ENCODE measurements at regions not wholly inside any gene's neighbourhood (a gene's known extent, or its start where the extent isn't known, plus 50 kb on each side); places are given as distances from the start of the nearest gene placed in this dataset.
A peak's percentile ranks its signal among the peaks of the same experiment; 100 is the strongest.

DNA sequence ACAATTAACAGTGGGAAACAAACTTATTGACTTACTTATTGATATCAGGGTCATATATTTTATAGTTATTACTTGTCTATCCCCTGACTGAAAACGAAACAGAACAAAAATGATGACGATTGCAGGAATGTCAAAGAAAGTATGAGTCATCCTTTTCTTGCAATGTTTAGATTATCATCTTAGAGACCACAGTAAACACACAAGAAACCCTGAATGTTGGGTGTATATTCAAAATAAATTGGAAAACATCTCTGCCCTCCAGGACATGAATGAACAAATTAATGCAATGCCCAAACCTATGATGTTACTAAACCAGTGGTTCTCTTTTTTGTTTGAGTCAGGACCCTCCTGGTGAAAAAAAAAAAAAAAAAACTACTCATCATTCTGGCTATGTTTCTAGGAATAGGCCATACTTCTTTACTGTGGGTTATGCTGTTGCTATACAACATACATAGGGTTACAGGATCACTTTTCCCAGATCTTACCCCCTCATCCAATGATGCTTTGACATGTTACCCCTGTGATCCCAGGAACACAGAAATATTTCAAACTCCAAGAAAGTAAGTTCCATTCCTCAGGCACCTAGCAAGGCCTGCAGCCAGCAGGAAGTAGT, 623.4 kb upstream of the IGFBP3 start:
- intact Hi-C loops (cut with micrococcal nuclease): loop anchor here (2.0 to 10.0 kb wide), 2 partner anchors 106 to 210 kb away; no protein-coding TSS in a partner anchor
- Histone ChIP-seq H2AFZ (ENCODE audit: low read depth, low read length, poor library complexity, severe bottlenecking) (peak overlapping the region; percentile 57), H3K4me3 (replicated peaks in 1 of 2; ENCODE audit: low read depth in 1 of 2, low read length in 2 of 2) (no peak overlapping the region), H3K27me3 (ENCODE audit: insufficient read depth, low read length) (no peaks in the 10 kb centered on the region), H3K9me2 (ENCODE audit: insufficient read depth) (no peaks in the 10 kb centered on the region), H4K20me1 (ENCODE audit: insufficient read depth) (no peaks in the 10 kb centered on the region), H3K9ac (ENCODE audit: low read length) (peak overlapping the region; percentile 27), H3K4me1 (ENCODE audit: control insufficient read depth in 1 of 2, insufficient read depth in 2 of 2, low read length in 2 of 2) (peaks cover 28 to 36% of the 10 kb centered on the region in 2 experiments), H3K4me2 (ENCODE audit: low read length) (peak overlapping the region; percentile 59), H3K9me3 (ENCODE audit: control insufficient read depth in 1 of 2, insufficient read depth in 1 of 2, low read depth in 1 of 2, low read length in 2 of 2) (no peaks in the 10 kb centered on the region), H3K27ac (ENCODE audit: low read depth, low read length) (peak overlapping the region; percentile 18; the same call in 1 of the 2 replicates), H3K36me3 (ENCODE audit: control insufficient read depth in 1 of 2, insufficient read depth in 2 of 2, low read length in 2 of 2) (no peaks in the 10 kb centered on the region), H3K79me2 (ENCODE audit: insufficient read depth, low read length) (no peaks in the 10 kb centered on the region)
- ATAC-seq (peak; percentile 55), DNase-seq (ENCODE audit: low read depth, low spot score) (peak; percentile 48)
- RAD21 ChIA-PET (ENCODE audit: low non-redundant PET in 1 of 2, low total read pairs in 2 of 2, uncharacterized antibody in 2 of 2, unreplicated experiment in 2 of 2): no interaction called here
- POLR2A ChIA-PET: no interaction called here
- CTCF ChIA-PET: no interaction called here
- BruUV-seq (replicated peaks): no TSS peak
- TF ChIP-seq POLR2A (IDR thresholded peaks at IDR 0.05; ENCODE audit: borderline replicate concordance, extremely low read depth, insufficient read depth, insufficient read length): no peak
- TF ChIP-seq FOSL1 (IDR thresholded peaks at IDR 0.05; ENCODE audit: low read depth): peak; percentile 65; the same call in 1 of the 2 replicates
- TF ChIP-seq EGR1 (IDR thresholded peaks at IDR 0.05; ENCODE audit: low read depth): no peak
- TF ChIP-seq POLR2AphosphoS5 (IDR thresholded peaks at IDR 0.05; ENCODE audit: low read depth, low read length): no peak
- TF ChIP-seq ZNF274 (IDR thresholded peaks at IDR 0.05; ENCODE audit: low read depth, low read length): no peak
- peak; percentile 67 for TF ChIP-seq JUND (IDR thresholded peaks at IDR 0.05)
- no peak for TF ChIP-seq YY1 (IDR thresholded peaks at IDR 0.05; ENCODE audit: extremely low read depth, insufficient replicate concordance, low read depth, low read length)
- TF ChIP-seq SP1 (IDR thresholded peaks at IDR 0.05; ENCODE audit: low read depth): peak; percentile 23; the same call in 1 of the 2 replicates
- TF ChIP-seq EZH2phosphoT487 (IDR thresholded peaks at IDR 0.05; ENCODE audit: borderline replicate concordance): no peak
- peak; percentile 21; the same call in 1 of the 2 replicates for TF ChIP-seq CEBPB (IDR thresholded peaks at IDR 0.05; ENCODE audit: low read depth)
- TF ChIP-seq, protein P1, sequence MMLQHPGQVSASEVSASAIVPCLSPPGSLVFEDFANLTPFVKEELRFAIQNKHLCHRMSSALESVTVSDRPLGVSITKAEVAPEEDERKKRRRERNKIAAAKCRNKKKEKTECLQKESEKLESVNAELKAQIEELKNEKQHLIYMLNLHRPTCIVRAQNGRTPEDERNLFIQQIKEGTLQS (IDR thresholded peaks at IDR 0.05): no peak
- TF ChIP-seq SIN3A (IDR thresholded peaks at IDR 0.05; ENCODE audit: low read depth): no peak
- TF ChIP-seq SRF (IDR thresholded peaks at IDR 0.05; ENCODE audit: low read depth): no peak
- TF ChIP-seq, protein P2, sequence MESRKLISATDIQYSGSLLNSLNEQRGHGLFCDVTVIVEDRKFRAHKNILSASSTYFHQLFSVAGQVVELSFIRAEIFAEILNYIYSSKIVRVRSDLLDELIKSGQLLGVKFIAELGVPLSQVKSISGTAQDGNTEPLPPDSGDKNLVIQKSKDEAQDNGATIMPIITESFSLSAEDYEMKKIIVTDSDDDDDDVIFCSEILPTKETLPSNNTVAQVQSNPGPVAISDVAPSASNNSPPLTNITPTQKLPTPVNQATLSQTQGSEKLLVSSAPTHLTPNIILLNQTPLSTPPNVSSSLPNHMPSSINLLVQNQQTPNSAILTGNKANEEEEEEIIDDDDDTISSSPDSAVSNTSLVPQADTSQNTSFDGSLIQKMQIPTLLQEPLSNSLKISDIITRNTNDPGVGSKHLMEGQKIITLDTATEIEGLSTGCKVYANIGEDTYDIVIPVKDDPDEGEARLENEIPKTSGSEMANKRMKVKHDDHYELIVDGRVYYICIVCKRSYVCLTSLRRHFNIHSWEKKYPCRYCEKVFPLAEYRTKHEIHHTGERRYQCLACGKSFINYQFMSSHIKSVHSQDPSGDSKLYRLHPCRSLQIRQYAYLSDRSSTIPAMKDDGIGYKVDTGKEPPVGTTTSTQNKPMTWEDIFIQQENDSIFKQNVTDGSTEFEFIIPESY (IDR thresholded peaks at IDR 0.05; ENCODE audit: extremely low read depth, insufficient replicate concordance, low read length): no peak
- no peak for TF ChIP-seq CBX3 (IDR thresholded peaks at IDR 0.05; ENCODE audit: low read depth)
- no peak for TF ChIP-seq ELF1 (IDR thresholded peaks at IDR 0.05; ENCODE audit: borderline replicate concordance, low read depth)
- TF ChIP-seq EZH2 (IDR thresholded peaks at IDR 0.05): no peak
- TF ChIP-seq TCF7L2 (IDR thresholded peaks at IDR 0.05; ENCODE audit: borderline replicate concordance, extremely low read depth, insufficient read depth, insufficient read length): no peak
- TF ChIP-seq, protein P3, sequence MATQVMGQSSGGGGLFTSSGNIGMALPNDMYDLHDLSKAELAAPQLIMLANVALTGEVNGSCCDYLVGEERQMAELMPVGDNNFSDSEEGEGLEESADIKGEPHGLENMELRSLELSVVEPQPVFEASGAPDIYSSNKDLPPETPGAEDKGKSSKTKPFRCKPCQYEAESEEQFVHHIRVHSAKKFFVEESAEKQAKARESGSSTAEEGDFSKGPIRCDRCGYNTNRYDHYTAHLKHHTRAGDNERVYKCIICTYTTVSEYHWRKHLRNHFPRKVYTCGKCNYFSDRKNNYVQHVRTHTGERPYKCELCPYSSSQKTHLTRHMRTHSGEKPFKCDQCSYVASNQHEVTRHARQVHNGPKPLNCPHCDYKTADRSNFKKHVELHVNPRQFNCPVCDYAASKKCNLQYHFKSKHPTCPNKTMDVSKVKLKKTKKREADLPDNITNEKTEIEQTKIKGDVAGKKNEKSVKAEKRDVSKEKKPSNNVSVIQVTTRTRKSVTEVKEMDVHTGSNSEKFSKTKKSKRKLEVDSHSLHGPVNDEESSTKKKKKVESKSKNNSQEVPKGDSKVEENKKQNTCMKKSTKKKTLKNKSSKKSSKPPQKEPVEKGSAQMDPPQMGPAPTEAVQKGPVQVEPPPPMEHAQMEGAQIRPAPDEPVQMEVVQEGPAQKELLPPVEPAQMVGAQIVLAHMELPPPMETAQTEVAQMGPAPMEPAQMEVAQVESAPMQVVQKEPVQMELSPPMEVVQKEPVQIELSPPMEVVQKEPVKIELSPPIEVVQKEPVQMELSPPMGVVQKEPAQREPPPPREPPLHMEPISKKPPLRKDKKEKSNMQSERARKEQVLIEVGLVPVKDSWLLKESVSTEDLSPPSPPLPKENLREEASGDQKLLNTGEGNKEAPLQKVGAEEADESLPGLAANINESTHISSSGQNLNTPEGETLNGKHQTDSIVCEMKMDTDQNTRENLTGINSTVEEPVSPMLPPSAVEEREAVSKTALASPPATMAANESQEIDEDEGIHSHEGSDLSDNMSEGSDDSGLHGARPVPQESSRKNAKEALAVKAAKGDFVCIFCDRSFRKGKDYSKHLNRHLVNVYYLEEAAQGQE (IDR thresholded peaks at IDR 0.05; ENCODE audit: low read depth): no peak
- TF ChIP-seq, protein P4, sequence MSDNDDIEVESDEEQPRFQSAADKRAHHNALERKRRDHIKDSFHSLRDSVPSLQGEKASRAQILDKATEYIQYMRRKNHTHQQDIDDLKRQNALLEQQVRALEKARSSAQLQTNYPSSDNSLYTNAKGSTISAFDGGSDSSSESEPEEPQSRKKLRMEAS (IDR thresholded peaks at IDR 0.05): no peak
- TF ChIP-seq ZFX (IDR thresholded peaks at IDR 0.05): no peak; the same call in 1 of the 2 replicates
